ENCODE measurements at regions not wholly inside any gene's neighbourhood (a gene's known extent, or its start where the extent isn't known, plus 50 kb on each side); places are given as distances from the start of the nearest gene placed in this dataset.

GRCh38 chr3:115239717-115240116 is 92.6 kb upstream of the ZBTB20 start:
- Histone ChIP-seq H3K27me3 (ENCODE audit: control insufficient read depth, insufficient read depth, low read length) (no peaks in the 10 kb centered on the region), H3K4me3 (ENCODE audit: low read depth, low read length) (no peak overlapping the region), H3K9me3 (ENCODE audit: control insufficient read depth, insufficient read depth, low read length) (no peaks in the 10 kb centered on the region), H3K27ac (ENCODE audit: low read depth, low read length) (no peak overlapping the region)
- DNase-seq (ENCODE audit: low read depth, low spot score): peak; percentile 86
- TF ChIP-seq CTCF (IDR thresholded peaks at IDR 0.05; ENCODE audit: low read depth, low read length): no peak
- CTCF ChIA-PET: interaction anchor here (1.2 kb wide), 1 partner anchor 22 kb away, joined by 3 read pairs; no protein-coding TSS in a partner anchor
- POLR2A ChIA-PET: no interaction called here

- Histone ChIP-seq H3K27me3 (ENCODE audit: control insufficient read depth, insufficient read depth, low read length) (no peaks in the 10 kb centered on the region), H3K4me3 (ENCODE audit: low read depth, low read length) (no peak overlapping the region), H3K9me3 (ENCODE audit: control insufficient read depth, insufficient read depth, low read length) (no peaks in the 10 kb centered on the region), H3K27ac (ENCODE audit: low read depth, low read length) (no peak overlapping the region)
- ChIA-PET CTCF (no interaction called here), POLR2A (no interaction called here)
- no peak for TF ChIP-seq CTCF (IDR thresholded peaks at IDR 0.05; ENCODE audit: low read depth, low read length)
- no peak for DNase-seq (ENCODE audit: low read depth, low spot score)
Observed at GRCh38 chr3:115244350-115244749, 97.3 kb upstream of the ZBTB20 start.

GRCh38 chr3:115245438-115245837 is 98.3 kb upstream of the ZBTB20 start:
- CTCF ChIA-PET: interaction anchor here (0.8 to 2.4 kb wide), 3 partner anchors 27 to 448 kb away, joined by 4 to 5 read pairs (median 4); no protein-coding TSS in a partner anchor
- POLR2A ChIA-PET: no interaction called here
- H3K27ac ChIP-seq (ENCODE audit: low read depth, low read length): no peak overlapping the region
- TF ChIP-seq CTCF (IDR thresholded peaks at IDR 0.05; ENCODE audit: low read depth, low read length): no peak
- H3K4me3 ChIP-seq (ENCODE audit: low read depth, low read length): no peak overlapping the region
- H3K27me3 ChIP-seq (ENCODE audit: control insufficient read depth, insufficient read depth, low read length): no peaks in the 10 kb centered on the region
- peak; percentile 76 for DNase-seq (ENCODE audit: low read depth, low spot score)
- no peaks in the 10 kb centered on the region for H3K9me3 ChIP-seq (ENCODE audit: control insufficient read depth, insufficient read depth, low read length)

GRCh38 chr3:115245899-115246298 is 98.8 kb upstream of the ZBTB20 start:
- CTCF ChIA-PET: interaction anchor here (1.8 to 2.4 kb wide), 2 partner anchors 28 to 447 kb away, joined by 4 to 5 read pairs; no protein-coding TSS in a partner anchor
- TF ChIP-seq CTCF (IDR thresholded peaks at IDR 0.05; ENCODE audit: low read depth, low read length): no peak
- Histone ChIP-seq H3K27ac (ENCODE audit: low read depth, low read length) (no peak overlapping the region), H3K9me3 (ENCODE audit: control insufficient read depth, insufficient read depth, low read length) (no peaks in the 10 kb centered on the region), H3K4me3 (ENCODE audit: low read depth, low read length) (no peak overlapping the region), H3K27me3 (ENCODE audit: control insufficient read depth, insufficient read depth, low read length) (no peaks in the 10 kb centered on the region)
- POLR2A ChIA-PET: no interaction called here
- DNase-seq (ENCODE audit: low read depth, low spot score): no peak

- no peak for DNase-seq (ENCODE audit: low read depth, low spot score)
- no peak overlapping the region for H3K27ac ChIP-seq (ENCODE audit: low read depth, low read length)
- TF ChIP-seq CTCF (IDR thresholded peaks at IDR 0.05; ENCODE audit: low read depth, low read length): no peak
- no peaks in the 10 kb centered on the region for H3K27me3 ChIP-seq (ENCODE audit: control insufficient read depth, insufficient read depth, low read length)
- H3K4me3 ChIP-seq (ENCODE audit: low read depth, low read length): no peak overlapping the region
- CTCF ChIA-PET: interaction anchor here (1.0 to 2.4 kb wide), 4 partner anchors 15 to 590 kb away, joined by 3 to 5 read pairs (median 4); no protein-coding TSS in a partner anchor
- no peaks in the 10 kb centered on the region for H3K9me3 ChIP-seq (ENCODE audit: control insufficient read depth, insufficient read depth, low read length)
- POLR2A ChIA-PET: no interaction called here
Observed at GRCh38 chr3:115246461-115247020, 99.5 kb upstream of the ZBTB20 start.

Measured in AG04450 (cell line).